Type B pancreatic cell (in vitro differentiated cells): ENCODE measurements at regions not wholly inside any gene's neighbourhood (a gene's known extent, or its start where the extent isn't known, plus 50 kb on each side); places are given as distances from the start of the nearest gene placed in this dataset.
"Not testable (repeated sequence)": the region's sequence is repeated elsewhere in the genome, so short reads cannot be mapped to it uniquely, and the experiment has no call there.

ENCODE experiments used
- DNase-seq: peaks from one replicate; pipeline ENCODE4 v3.0.0; 2021; ENCODE audit warnings: mixed read lengths; ENCODE audit not compliant: unreplicated experiment; ENCODE audit errors: extremely low spot score
- H3K27ac Mint-ChIP-seq: 2 replicates; pipeline ENCODE4 v1.8.0; 2021; ENCODE audit warnings: mild to moderate bottlenecking, mixed read lengths
- H3K27me3 Mint-ChIP-seq: 2 replicates; pipeline ENCODE4 v1.8.0; 2021; ENCODE audit warnings: mixed read lengths
- H3K36me3 Mint-ChIP-seq: 2 replicates; pipeline ENCODE4 v1.8.0; 2021; ENCODE audit warnings: mixed read lengths
- H3K4me1 Mint-ChIP-seq: one replicate; pipeline ENCODE4 v1.8.0; 2021; ENCODE audit warnings: mixed read lengths; ENCODE audit not compliant: unreplicated experiment
- H3K4me3 Mint-ChIP-seq: 2 replicates; pipeline ENCODE4 v1.8.0; 2021; ENCODE audit warnings: mild to moderate bottlenecking, mixed read lengths
- H3K9me3 Mint-ChIP-seq: 2 replicates; pipeline ENCODE4 v1.8.0; 2021; ENCODE audit warnings: mixed read lengths
- TF ChIP-seq, protein P1 (sequence below): fragments of 200-600 bp; sonication (generic); conservative IDR thresholded peaks from 2 replicates; pipeline ENCODE4 v1.5.0; 2021; ENCODE audit warnings: antibody characterized with exemption, mild to moderate bottlenecking

DNA sequence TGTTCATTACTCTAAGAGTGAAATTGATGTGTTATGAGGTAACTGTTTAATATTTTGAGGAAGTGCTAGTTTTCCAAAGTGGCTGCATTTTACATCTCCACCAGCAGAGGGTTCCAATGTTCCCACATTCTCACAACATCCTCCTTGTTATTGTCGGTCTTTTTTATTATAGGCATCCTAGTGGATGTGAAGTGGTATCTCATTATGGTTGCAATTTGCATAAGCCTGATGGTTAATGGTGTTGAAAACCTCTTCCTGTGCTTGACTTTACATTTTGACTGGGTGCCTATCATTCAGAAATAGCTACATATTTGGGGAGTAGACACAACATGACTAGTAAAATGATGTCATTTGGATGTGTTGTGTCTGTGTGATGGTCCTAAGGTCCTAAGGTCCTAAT, 143.6 kb downstream of the MRPS30 start:
- DNase-seq = no peak
- Mint-ChIP-seq H3K4me1 (no peaks in the 10 kb centered on the region), H3K9me3 (no peaks in the 10 kb centered on the region), H3K27me3 (no peaks in the 10 kb centered on the region), H3K4me3 (no peak overlapping the region), H3K36me3 (no peaks in the 10 kb centered on the region), H3K27ac (no peak overlapping the region)
- TF ChIP-seq, protein P1, sequence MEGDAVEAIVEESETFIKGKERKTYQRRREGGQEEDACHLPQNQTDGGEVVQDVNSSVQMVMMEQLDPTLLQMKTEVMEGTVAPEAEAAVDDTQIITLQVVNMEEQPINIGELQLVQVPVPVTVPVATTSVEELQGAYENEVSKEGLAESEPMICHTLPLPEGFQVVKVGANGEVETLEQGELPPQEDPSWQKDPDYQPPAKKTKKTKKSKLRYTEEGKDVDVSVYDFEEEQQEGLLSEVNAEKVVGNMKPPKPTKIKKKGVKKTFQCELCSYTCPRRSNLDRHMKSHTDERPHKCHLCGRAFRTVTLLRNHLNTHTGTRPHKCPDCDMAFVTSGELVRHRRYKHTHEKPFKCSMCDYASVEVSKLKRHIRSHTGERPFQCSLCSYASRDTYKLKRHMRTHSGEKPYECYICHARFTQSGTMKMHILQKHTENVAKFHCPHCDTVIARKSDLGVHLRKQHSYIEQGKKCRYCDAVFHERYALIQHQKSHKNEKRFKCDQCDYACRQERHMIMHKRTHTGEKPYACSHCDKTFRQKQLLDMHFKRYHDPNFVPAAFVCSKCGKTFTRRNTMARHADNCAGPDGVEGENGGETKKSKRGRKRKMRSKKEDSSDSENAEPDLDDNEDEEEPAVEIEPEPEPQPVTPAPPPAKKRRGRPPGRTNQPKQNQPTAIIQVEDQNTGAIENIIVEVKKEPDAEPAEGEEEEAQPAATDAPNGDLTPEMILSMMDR = peak; percentile 79

DNA sequence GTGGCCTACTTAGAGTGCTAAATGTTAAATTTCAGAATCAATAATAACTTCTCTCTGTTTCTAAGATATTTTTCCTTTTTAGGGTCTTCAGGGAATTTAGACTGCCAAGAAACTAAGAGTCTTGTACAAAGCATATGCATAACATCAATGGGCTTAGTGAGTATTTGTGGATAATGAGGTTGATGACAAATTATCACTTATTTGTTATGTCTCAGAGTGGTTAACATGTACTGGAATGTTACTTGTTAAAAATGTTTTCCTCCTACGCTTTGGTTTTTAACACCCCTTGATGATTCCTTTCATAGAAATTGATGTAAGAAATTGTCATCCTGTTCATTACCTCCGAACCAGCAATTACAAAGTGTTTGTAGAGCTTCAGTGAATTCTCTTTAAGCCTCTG, 144.3 kb downstream of the MRPS30 start:
- Mint-ChIP-seq H3K27ac (no peak overlapping the region), H3K9me3 (no peaks in the 10 kb centered on the region), H3K36me3 (no peaks in the 10 kb centered on the region)

DNA sequence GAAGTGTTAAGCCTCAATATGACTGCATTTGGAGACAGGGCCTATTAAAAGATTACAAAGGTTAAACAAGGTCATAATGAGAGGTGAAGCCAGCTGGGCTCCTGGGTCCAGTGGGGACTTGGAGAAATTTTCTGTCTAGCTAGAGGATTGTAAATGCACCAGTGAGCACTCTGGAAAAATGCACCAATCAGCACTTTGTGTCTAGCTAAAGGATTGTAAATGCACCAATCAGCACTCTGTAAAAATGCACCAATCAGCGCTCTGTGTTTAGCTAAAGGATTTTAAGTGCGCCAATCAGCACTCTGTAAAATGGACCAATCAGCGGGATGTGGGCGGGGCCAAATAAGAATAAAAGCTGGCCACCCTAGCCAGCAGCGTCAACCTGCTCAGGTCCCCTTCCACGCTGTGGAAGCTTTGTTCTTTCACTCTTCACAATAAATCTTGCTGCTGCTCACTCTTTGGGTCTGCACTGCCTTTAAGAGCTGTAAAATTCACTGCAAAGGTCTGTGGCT, 150.3 kb downstream of the MRPS30 start:
- H3K36me3 Mint-ChIP-seq, H3K27ac Mint-ChIP-seq, H3K4me3 Mint-ChIP-seq, DNase-seq, H3K4me1 Mint-ChIP-seq, H3K27me3 Mint-ChIP-seq, H3K9me3 Mint-ChIP-seq: not testable (repeated sequence)

More for the DNA sequence above, 144.3 kb downstream of the MRPS30 start:
- no peak overlapping the region for H3K4me3 Mint-ChIP-seq
- TF ChIP-seq, protein P1 = no peak
- no peaks in the 10 kb centered on the region for H3K27me3 Mint-ChIP-seq
- DNase-seq = no peak
- no peaks in the 10 kb centered on the region for H3K4me1 Mint-ChIP-seq

DNA sequence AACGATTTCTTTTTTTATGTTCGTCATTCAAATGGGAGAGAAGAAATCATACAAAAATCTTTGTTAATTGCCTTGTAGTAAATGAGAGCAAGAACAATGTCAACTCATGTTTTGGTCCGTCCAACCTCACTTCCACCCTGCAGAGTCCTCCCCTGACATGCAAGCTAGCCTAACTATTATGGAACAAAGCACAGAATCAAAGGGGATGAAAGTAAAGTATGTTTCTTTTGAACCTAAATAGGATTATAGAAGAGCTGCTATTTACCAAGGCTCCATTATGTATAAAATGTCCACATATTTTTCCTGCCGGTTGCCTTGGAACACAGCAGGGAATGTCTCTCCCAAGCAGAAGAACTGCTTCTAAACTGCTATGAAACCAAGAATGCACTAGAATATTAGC, 161.1 kb downstream of the MRPS30 start:
- no peaks in the 10 kb centered on the region for H3K27me3 Mint-ChIP-seq
- no peak for DNase-seq
- TF ChIP-seq, protein P1 = no peak
- H3K9me3 Mint-ChIP-seq = no peaks in the 10 kb centered on the region
- no peak overlapping the region for H3K4me3 Mint-ChIP-seq
- no peak overlapping the region for H3K27ac Mint-ChIP-seq
- H3K36me3 Mint-ChIP-seq = no peaks in the 10 kb centered on the region
- H3K4me1 Mint-ChIP-seq = peaks cover 7% of the 10 kb centered on the region

DNA sequence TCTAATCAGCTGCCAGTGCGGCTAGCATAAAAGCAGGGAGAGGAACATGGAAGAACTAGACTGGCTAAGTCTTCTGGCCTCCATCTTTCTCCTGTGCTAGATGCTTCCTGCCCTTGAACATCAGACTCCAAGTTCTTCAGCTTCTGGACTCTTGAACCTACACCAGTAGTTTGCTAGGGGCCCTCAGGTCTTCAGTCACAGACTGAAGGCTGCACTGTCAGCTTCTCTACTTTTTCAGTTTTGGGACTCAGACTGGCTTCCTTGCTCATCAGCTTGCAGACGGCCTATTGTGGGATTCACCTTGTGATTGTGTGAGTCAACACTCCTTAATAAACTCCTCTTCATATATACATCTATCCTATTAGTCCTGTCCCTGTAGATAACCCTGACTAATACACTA, 162.2 kb downstream of the MRPS30 start:
- not testable (repeated sequence) for H3K4me1 Mint-ChIP-seq, H3K36me3 Mint-ChIP-seq, H3K9me3 Mint-ChIP-seq, H3K27ac Mint-ChIP-seq, DNase-seq, H3K27me3 Mint-ChIP-seq, H3K4me3 Mint-ChIP-seq

DNA sequence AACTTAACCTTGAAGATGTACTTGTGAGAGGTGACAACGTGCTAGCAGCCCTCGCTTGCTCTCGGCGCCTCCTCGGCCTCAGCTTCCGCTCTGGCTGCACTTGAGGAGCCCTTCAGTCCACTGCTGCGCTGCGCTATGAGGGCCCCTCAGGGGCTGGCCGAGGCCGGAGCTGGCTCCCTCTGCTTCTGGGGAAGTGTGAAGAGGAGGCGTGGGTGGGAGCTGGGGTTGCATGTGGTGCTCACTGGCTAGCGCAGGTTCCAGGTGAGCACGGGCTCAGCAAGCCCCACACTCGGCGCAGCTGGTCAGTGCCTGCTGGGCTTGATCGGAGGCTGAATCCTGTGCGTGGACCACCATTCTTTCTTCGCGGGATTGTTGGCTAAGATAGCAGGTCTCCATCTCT, 166.1 kb downstream of the MRPS30 start:
- peaks cover 4% of the 10 kb centered on the region for H3K9me3 Mint-ChIP-seq
- H3K27me3 Mint-ChIP-seq = no peaks in the 10 kb centered on the region
- TF ChIP-seq, protein P1 = no peak
- no peaks in the 10 kb centered on the region for H3K36me3 Mint-ChIP-seq
- peaks cover 5% of the 10 kb centered on the region for H3K4me1 Mint-ChIP-seq
- no peak overlapping the region for H3K27ac Mint-ChIP-seq
- no peak for DNase-seq
- no peak overlapping the region for H3K4me3 Mint-ChIP-seq

DNA sequence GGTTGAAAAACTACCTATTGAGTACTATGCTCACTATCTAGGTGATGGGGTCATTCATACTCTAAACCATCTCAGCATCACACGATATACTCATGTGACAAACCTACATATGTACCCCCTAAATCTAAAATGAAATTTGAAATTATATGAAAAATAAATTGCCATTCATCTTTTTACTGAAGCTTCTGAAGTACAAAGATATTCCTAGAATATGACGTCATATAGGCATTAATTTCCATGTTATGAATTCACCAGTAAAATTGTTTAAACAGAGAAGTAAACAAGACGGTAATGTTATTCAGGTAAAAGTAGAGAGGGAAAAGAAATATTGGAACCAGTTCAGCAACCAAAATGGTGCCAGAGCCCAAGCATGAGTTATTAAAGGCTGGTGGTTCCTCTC, 173.0 kb downstream of the MRPS30 start:
- H3K4me3 Mint-ChIP-seq = no peak overlapping the region
- no peaks in the 10 kb centered on the region for H3K27me3 Mint-ChIP-seq
- no peak overlapping the region for H3K27ac Mint-ChIP-seq
- peaks cover 16% of the 10 kb centered on the region for H3K9me3 Mint-ChIP-seq
- no peak for DNase-seq
- no peaks in the 10 kb centered on the region for H3K4me1 Mint-ChIP-seq
- TF ChIP-seq, protein P1 = no peak
- H3K36me3 Mint-ChIP-seq = no peaks in the 10 kb centered on the region
